ENCODE measurements at regions not wholly inside any gene's neighbourhood (a gene's known extent, or its start where the extent isn't known, plus 50 kb on each side); places are given as distances from the start of the nearest gene placed in this dataset.

- no peaks in the 10 kb centered on the region for H4K20me1 ChIP-seq (ENCODE audit: low read length)
- no peaks in the 10 kb centered on the region for H3K36me3 ChIP-seq (ENCODE audit: low read depth, low read length)
- ChIA-PET POLR2A (ENCODE audit: unreplicated experiment) (no interaction called here), CTCF (no interaction called here)
- no peaks in the 10 kb centered on the region for H3K9me2 ChIP-seq (replicated peaks; ENCODE audit: low read length)
- H3K9me3 ChIP-seq (ENCODE audit: low read length): no peaks in the 10 kb centered on the region
- H3K4me1 ChIP-seq (ENCODE audit: insufficient read depth, low read length): peaks cover 26% of the 10 kb centered on the region
- peak overlapping the region; percentile 83; the same call in 1 of the 2 replicates for H3K4me2 ChIP-seq (ENCODE audit: low read length)
- intact Hi-C loops (cut with micrococcal nuclease): loop anchor here (1.0 kb wide), 1 partner anchor 10 kb away; no protein-coding TSS in a partner anchor
- DNase-seq (no peak), ATAC-seq (no peak)
- H2AFZ ChIP-seq (ENCODE audit: low read length): no peak overlapping the region
- H3K4me3 ChIP-seq (ENCODE audit: low read length): no peak overlapping the region
- H3K79me2 ChIP-seq (ENCODE audit: low read length): no peaks in the 10 kb centered on the region
- BruUV-seq (replicated peaks): no TSS peak
- TF ChIP-seq, protein P1, sequence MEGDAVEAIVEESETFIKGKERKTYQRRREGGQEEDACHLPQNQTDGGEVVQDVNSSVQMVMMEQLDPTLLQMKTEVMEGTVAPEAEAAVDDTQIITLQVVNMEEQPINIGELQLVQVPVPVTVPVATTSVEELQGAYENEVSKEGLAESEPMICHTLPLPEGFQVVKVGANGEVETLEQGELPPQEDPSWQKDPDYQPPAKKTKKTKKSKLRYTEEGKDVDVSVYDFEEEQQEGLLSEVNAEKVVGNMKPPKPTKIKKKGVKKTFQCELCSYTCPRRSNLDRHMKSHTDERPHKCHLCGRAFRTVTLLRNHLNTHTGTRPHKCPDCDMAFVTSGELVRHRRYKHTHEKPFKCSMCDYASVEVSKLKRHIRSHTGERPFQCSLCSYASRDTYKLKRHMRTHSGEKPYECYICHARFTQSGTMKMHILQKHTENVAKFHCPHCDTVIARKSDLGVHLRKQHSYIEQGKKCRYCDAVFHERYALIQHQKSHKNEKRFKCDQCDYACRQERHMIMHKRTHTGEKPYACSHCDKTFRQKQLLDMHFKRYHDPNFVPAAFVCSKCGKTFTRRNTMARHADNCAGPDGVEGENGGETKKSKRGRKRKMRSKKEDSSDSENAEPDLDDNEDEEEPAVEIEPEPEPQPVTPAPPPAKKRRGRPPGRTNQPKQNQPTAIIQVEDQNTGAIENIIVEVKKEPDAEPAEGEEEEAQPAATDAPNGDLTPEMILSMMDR (conservative IDR thresholded peaks at IDR 0.05; ENCODE audit: low read depth, low read length): no peak
- TF ChIP-seq EZH2phosphoT487 (IDR thresholded peaks at IDR 0.05; ENCODE audit: borderline replicate concordance, low read length): no peak
- no peak for TF ChIP-seq EZH2 (IDR thresholded peaks at IDR 0.05; ENCODE audit: low read length, unreplicated experiment)
- H3K27me3 ChIP-seq (ENCODE audit: low read length): no peaks in the 10 kb centered on the region
- peak overlapping the region; percentile 96 for H3K27ac ChIP-seq (ENCODE audit: low read length)
- no peak overlapping the region; the same call in 1 of the 2 replicates for H3K9ac ChIP-seq (ENCODE audit: low read length)
- peaks cover 7% of the 10 kb centered on the region for H3F3A ChIP-seq (ENCODE audit: low read length, unreplicated experiment)
These were observed 233.3 kb upstream of the ECI2 start for GRCh38 chr6:4368649-4369048.

DNA sequence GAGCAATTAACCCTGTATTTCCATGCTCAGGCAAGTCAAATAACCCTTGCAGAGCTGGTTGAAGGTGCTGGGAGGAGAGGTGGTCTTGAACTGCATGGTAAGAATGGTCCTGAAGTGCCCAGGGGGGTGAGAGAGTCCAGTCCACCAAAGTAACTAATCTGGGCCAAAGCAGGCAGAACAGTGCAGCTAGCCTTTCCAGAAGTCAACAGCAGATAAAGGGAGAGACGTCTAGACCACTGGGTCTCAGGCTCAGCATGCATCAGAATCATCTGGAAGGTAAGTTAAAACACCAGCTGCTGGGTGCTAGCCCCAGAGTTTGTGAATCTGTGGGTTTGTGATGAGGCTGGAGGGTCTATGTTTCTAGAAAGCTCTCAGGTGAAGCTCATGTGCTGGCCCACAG is 232.3 kb upstream of the ECI2 start:
- POLR2A ChIA-PET (ENCODE audit: unreplicated experiment): no interaction called here
- Histone ChIP-seq H3K79me2 (ENCODE audit: low read length) (no peaks in the 10 kb centered on the region), H3K27me3 (ENCODE audit: low read length) (no peaks in the 10 kb centered on the region), H3K4me1 (ENCODE audit: insufficient read depth, low read length) (peaks cover 26% of the 10 kb centered on the region), H3F3A (ENCODE audit: low read length, unreplicated experiment) (peaks cover 7% of the 10 kb centered on the region), H3K4me2 (ENCODE audit: low read length) (no peak overlapping the region), H3K27ac (ENCODE audit: low read length) (no peak overlapping the region), H4K20me1 (ENCODE audit: low read length) (no peaks in the 10 kb centered on the region), H3K9me3 (ENCODE audit: low read length) (no peaks in the 10 kb centered on the region), H3K9ac (ENCODE audit: low read length) (no peak overlapping the region), H3K9me2 (replicated peaks; ENCODE audit: low read length) (no peaks in the 10 kb centered on the region), H2AFZ (ENCODE audit: low read length) (no peak overlapping the region), H3K36me3 (ENCODE audit: low read depth, low read length) (no peaks in the 10 kb centered on the region), H3K4me3 (ENCODE audit: low read length) (no peak overlapping the region)
- ATAC-seq (no peak), DNase-seq (no peak)
- CTCF ChIA-PET: no interaction called here
- TF ChIP-seq, protein P1 (conservative IDR thresholded peaks at IDR 0.05; ENCODE audit: low read depth, low read length): no peak
- TF ChIP-seq EZH2 (IDR thresholded peaks at IDR 0.05; ENCODE audit: low read length, unreplicated experiment): no peak
- no peak for TF ChIP-seq EZH2phosphoT487 (IDR thresholded peaks at IDR 0.05; ENCODE audit: borderline replicate concordance, low read length)
- intact Hi-C loops (cut with micrococcal nuclease): no loop called here
- BruUV-seq (replicated peaks): no TSS peak

GRCh38 chr6:4366635-4367395 is 231.4 kb upstream of the ECI2 start:
- BruUV-seq (replicated peaks): no TSS peak
- POLR2A ChIA-PET (ENCODE audit: unreplicated experiment): no interaction called here

More at GRCh38 chr6:4366635-4367395, 231.4 kb upstream of the ECI2 start:
- H4K20me1 ChIP-seq (ENCODE audit: low read length): no peaks in the 10 kb centered on the region
- no peaks in the 10 kb centered on the region for H3K36me3 ChIP-seq (ENCODE audit: low read depth, low read length)
- no peaks in the 10 kb centered on the region for H3K27me3 ChIP-seq (ENCODE audit: low read length)
- H3K4me1 ChIP-seq (ENCODE audit: insufficient read depth, low read length): peaks cover 26% of the 10 kb centered on the region
- H3K9me2 ChIP-seq (replicated peaks; ENCODE audit: low read length): no peaks in the 10 kb centered on the region
- H3K9me3 ChIP-seq (ENCODE audit: low read length): no peaks in the 10 kb centered on the region
- intact Hi-C loops (cut with micrococcal nuclease): no loop called here
- no peaks in the 10 kb centered on the region for H3K79me2 ChIP-seq (ENCODE audit: low read length)
- no peak overlapping the region for H3K4me2 ChIP-seq (ENCODE audit: low read length)
- ATAC-seq (no peak), DNase-seq (no peak)
- H3K9ac ChIP-seq (ENCODE audit: low read length): no peak overlapping the region
- peaks cover 7% of the 10 kb centered on the region for H3F3A ChIP-seq (ENCODE audit: low read length, unreplicated experiment)
- H3K27ac ChIP-seq (ENCODE audit: low read length): no peak overlapping the region
- no peak overlapping the region for H3K4me3 ChIP-seq (ENCODE audit: low read length)
- TF ChIP-seq, protein P1 (conservative IDR thresholded peaks at IDR 0.05; ENCODE audit: low read depth, low read length): no peak
- TF ChIP-seq EZH2 (IDR thresholded peaks at IDR 0.05; ENCODE audit: low read length, unreplicated experiment) (no peak), EZH2phosphoT487 (IDR thresholded peaks at IDR 0.05; ENCODE audit: borderline replicate concordance, low read length) (no peak)
- no peak overlapping the region for H2AFZ ChIP-seq (ENCODE audit: low read length)
- CTCF ChIA-PET: no interaction called here
